Activated CD4-positive, CD25-positive, alpha-beta regulatory T cell treated with anti-CD3 and anti-CD28 coated beads, Interleukin-2, amount 50 U/mL, for 72 hours (primary cell): ENCODE measurements at regions not wholly inside any gene's neighbourhood (a gene's known extent, or its start where the extent isn't known, plus 50 kb on each side); places are given as distances from the start of the nearest gene placed in this dataset.

Experiments
- DNase-seq: peaks from one replicate; pipeline ENCODE4 v3.0.0; 2021

GRCh38 chr5:87499478-87500410, 87.0 kb upstream of the CCNH start:
- DNase-seq: no peak
